GM12892 (cell line): ENCODE measurements at regions not wholly inside any gene's neighbourhood (a gene's known extent, or its start where the extent isn't known, plus 50 kb on each side); places are given as distances from the start of the nearest gene placed in this dataset.

Experiments
- POLR2A ChIP-seq: IDR thresholded peaks from 2 replicates; pipeline ENCODE4 v1.6.1; 2011; ENCODE audit warnings: low read depth, low read length, control low read depth
- POLR2AphosphoS5 ChIP-seq: IDR thresholded peaks from 2 replicates; pipeline ENCODE4 v1.6.1; 2011; ENCODE audit warnings: low read depth, low read length, control low read depth

GRCh38 chr2:16561676-16562075 lies 104.0 kb downstream of the CYRIA start:
- TF ChIP-seq POLR2A, result no peak
- TF ChIP-seq POLR2AphosphoS5, result no peak
